ENCODE measurements at regions not wholly inside any gene's neighbourhood (a gene's known extent, or its start where the extent isn't known, plus 50 kb on each side); places are given as distances from the start of the nearest gene placed in this dataset.

DNA sequence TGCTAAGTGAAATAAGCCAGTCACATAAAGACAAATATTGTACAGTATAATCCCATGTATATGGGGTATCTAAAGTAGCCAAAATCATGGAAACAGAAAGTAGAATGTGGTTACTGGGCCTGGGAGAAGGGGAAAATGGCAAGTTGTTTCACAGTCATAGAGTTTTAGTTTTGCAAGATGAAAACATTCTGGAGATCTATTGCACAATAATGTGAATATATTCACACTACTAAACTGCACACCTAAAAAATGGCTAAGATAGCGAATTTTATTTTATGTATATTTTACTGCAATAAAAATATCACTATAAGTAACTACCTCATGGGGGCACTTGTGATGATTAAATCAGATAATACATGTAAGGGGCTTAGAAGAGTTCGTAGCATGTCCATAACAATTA lies 72.0 kb upstream of the ARHGAP32 start (continued):
- TF ChIP-seq, protein P1, sequence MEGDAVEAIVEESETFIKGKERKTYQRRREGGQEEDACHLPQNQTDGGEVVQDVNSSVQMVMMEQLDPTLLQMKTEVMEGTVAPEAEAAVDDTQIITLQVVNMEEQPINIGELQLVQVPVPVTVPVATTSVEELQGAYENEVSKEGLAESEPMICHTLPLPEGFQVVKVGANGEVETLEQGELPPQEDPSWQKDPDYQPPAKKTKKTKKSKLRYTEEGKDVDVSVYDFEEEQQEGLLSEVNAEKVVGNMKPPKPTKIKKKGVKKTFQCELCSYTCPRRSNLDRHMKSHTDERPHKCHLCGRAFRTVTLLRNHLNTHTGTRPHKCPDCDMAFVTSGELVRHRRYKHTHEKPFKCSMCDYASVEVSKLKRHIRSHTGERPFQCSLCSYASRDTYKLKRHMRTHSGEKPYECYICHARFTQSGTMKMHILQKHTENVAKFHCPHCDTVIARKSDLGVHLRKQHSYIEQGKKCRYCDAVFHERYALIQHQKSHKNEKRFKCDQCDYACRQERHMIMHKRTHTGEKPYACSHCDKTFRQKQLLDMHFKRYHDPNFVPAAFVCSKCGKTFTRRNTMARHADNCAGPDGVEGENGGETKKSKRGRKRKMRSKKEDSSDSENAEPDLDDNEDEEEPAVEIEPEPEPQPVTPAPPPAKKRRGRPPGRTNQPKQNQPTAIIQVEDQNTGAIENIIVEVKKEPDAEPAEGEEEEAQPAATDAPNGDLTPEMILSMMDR (conservative IDR thresholded peaks at IDR 0.05; ENCODE audit: low read depth in 2 of 2) = no peak
- TF ChIP-seq, protein P2, sequence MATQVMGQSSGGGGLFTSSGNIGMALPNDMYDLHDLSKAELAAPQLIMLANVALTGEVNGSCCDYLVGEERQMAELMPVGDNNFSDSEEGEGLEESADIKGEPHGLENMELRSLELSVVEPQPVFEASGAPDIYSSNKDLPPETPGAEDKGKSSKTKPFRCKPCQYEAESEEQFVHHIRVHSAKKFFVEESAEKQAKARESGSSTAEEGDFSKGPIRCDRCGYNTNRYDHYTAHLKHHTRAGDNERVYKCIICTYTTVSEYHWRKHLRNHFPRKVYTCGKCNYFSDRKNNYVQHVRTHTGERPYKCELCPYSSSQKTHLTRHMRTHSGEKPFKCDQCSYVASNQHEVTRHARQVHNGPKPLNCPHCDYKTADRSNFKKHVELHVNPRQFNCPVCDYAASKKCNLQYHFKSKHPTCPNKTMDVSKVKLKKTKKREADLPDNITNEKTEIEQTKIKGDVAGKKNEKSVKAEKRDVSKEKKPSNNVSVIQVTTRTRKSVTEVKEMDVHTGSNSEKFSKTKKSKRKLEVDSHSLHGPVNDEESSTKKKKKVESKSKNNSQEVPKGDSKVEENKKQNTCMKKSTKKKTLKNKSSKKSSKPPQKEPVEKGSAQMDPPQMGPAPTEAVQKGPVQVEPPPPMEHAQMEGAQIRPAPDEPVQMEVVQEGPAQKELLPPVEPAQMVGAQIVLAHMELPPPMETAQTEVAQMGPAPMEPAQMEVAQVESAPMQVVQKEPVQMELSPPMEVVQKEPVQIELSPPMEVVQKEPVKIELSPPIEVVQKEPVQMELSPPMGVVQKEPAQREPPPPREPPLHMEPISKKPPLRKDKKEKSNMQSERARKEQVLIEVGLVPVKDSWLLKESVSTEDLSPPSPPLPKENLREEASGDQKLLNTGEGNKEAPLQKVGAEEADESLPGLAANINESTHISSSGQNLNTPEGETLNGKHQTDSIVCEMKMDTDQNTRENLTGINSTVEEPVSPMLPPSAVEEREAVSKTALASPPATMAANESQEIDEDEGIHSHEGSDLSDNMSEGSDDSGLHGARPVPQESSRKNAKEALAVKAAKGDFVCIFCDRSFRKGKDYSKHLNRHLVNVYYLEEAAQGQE (IDR thresholded peaks at IDR 0.05; ENCODE audit: unreplicated experiment) = no peak
- no peak for TF ChIP-seq EZH2phosphoT487 (IDR thresholded peaks at IDR 0.05; ENCODE audit: unreplicated experiment)

DNA sequence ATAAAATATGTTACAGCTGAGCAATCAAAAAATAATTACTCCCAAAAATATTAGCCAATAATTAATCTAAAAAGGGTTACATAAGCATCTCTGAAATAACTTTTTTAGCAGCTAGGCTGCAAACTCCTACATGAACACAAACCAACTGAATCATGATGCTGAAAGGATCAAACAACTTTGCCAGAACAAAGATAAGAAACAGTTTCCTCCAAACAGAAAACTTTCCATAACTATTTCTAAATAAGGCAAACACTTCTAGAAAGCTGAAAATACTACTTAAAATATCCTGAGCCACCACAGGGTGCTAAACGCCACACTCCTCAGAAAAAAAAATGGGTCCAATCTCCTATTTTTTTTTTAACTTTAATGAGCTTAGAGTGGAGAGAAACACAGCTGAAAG lies 68.6 kb upstream of the ARHGAP32 start:
- Histone ChIP-seq H3F3A (replicated peaks; ENCODE audit: low read depth) (no peaks in the 10 kb centered on the region), H4K20me1 (replicated peaks; ENCODE audit: insufficient read depth) (no peaks in the 10 kb centered on the region), H3K9me2 (ENCODE audit: insufficient read depth) (no peaks in the 10 kb centered on the region), H3K36me3 (ENCODE audit: insufficient read depth) (no peaks in the 10 kb centered on the region), H3K4me3 (no peak overlapping the region), H2AFZ (no peak overlapping the region), H3K27ac (ENCODE audit: low read depth) (no peak overlapping the region), H3K4me1 (ENCODE audit: insufficient read depth) (peaks cover 37% of the 10 kb centered on the region), H3K4me2 (no peak overlapping the region), H3K27me3 (ENCODE audit: insufficient read depth) (no peaks in the 10 kb centered on the region), H3K79me2 (replicated peaks; ENCODE audit: insufficient read depth) (peaks cover 85% of the 10 kb centered on the region)
- ATAC-seq (no peak), DNase-seq (ENCODE audit: low spot score) (no peak)
- peak overlapping the region; percentile 30; the same call in 1 of the 2 replicates for H3K27ac Mint-ChIP-seq
- H3K4me3 Mint-ChIP-seq = no peak overlapping the region
- H3K9me3 Mint-ChIP-seq = no peaks in the 10 kb centered on the region
- H3K27me3 Mint-ChIP-seq (ENCODE audit: insufficient read depth, low read depth, poor library complexity) = no peaks in the 10 kb centered on the region
- peaks cover 54% of the 10 kb centered on the region for H3K4me1 Mint-ChIP-seq
- TF ChIP-seq ZNF331 (CRISPR knock-in tag; IDR thresholded peaks at IDR 0.05; ENCODE audit: low read depth) = no peak
- no peak for TF ChIP-seq POLR2AphosphoS5 (IDR thresholded peaks at IDR 0.05; ENCODE audit: low read depth)
- no peak for TF ChIP-seq EZH2phosphoT487 (IDR thresholded peaks at IDR 0.05; ENCODE audit: unreplicated experiment)
- TF ChIP-seq, protein P1 (conservative IDR thresholded peaks at IDR 0.05; ENCODE audit: low read depth in 2 of 2) = no peak
- H3K36me3 Mint-ChIP-seq (ENCODE audit: low read depth) = no peaks in the 10 kb centered on the region

All from GM23338 (cell line).